ENCODE measurements at regions not wholly inside any gene's neighbourhood (a gene's known extent, or its start where the extent isn't known, plus 50 kb on each side); places are given as distances from the start of the nearest gene placed in this dataset.

- no peak for TF ChIP-seq CTCF (IDR thresholded peaks at IDR 0.05; ENCODE audit: borderline replicate concordance, extremely low read depth, low read length, poor library complexity, severe bottlenecking)
- TF ChIP-seq EZH2 (IDR thresholded peaks at IDR 0.05; ENCODE audit: borderline replicate concordance, low read depth, low read length, severe bottlenecking) = no peak
Observed at GRCh38 chr5:2353211-2353610, 398.3 kb downstream of the IRX2 start.

All from DND-41 (cell line).